ENCODE measurements at regions not wholly inside any gene's neighbourhood (a gene's known extent, or its start where the extent isn't known, plus 50 kb on each side); places are given as distances from the start of the nearest gene placed in this dataset.

DNA sequence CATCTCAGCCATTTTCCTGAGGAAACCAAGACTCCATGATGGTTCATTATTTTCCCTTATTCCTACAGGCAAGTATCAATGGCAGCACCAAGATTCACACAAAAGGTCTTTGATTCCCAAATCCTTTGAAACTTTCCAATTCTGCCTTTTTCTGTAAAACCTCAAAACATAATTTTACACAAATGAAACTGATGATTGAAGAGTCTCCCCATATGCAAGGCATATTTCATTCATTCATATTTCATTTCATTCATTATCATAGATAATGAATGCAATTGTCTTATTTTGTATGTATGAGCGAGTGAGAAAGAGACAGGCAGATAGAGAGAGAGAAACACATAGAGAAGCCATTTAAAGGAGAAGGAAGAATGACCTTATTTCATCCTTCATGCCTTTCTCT is 172.8 kb downstream of the BTG1 start:
- Mint-ChIP-seq H3K27ac (no peak overlapping the region), H3K27me3 (ENCODE audit: insufficient read depth) (no peaks in the 10 kb centered on the region), H3K9me3 (no peaks in the 10 kb centered on the region; the same call in 1 of the 2 replicates), H3K4me1 (ENCODE audit: low read depth) (peaks cover 10% of the 10 kb centered on the region), H3K4me3 (no peak overlapping the region), H3K36me3 (ENCODE audit: low read depth) (no peaks in the 10 kb centered on the region)
- TF ChIP-seq, protein P1, sequence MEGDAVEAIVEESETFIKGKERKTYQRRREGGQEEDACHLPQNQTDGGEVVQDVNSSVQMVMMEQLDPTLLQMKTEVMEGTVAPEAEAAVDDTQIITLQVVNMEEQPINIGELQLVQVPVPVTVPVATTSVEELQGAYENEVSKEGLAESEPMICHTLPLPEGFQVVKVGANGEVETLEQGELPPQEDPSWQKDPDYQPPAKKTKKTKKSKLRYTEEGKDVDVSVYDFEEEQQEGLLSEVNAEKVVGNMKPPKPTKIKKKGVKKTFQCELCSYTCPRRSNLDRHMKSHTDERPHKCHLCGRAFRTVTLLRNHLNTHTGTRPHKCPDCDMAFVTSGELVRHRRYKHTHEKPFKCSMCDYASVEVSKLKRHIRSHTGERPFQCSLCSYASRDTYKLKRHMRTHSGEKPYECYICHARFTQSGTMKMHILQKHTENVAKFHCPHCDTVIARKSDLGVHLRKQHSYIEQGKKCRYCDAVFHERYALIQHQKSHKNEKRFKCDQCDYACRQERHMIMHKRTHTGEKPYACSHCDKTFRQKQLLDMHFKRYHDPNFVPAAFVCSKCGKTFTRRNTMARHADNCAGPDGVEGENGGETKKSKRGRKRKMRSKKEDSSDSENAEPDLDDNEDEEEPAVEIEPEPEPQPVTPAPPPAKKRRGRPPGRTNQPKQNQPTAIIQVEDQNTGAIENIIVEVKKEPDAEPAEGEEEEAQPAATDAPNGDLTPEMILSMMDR (IDR thresholded peaks at IDR 0.05), result no peak
- no peak for DNase-seq

GRCh38 chr12:91968777-91969171 is 176.9 kb downstream of the BTG1 start:
- no peaks in the 10 kb centered on the region for H3K27me3 Mint-ChIP-seq (ENCODE audit: insufficient read depth)
- H3K4me1 Mint-ChIP-seq (ENCODE audit: low read depth), result peaks cover 9% of the 10 kb centered on the region
- no peaks in the 10 kb centered on the region for H3K36me3 Mint-ChIP-seq (ENCODE audit: low read depth)
- no peak overlapping the region for H3K4me3 Mint-ChIP-seq
- DNase-seq, result no peak
- H3K9me3 Mint-ChIP-seq, result no peaks in the 10 kb centered on the region; the same call in 1 of the 2 replicates
- TF ChIP-seq, protein P1 (IDR thresholded peaks at IDR 0.05), result no peak
- no peak overlapping the region for H3K27ac Mint-ChIP-seq

DNA sequence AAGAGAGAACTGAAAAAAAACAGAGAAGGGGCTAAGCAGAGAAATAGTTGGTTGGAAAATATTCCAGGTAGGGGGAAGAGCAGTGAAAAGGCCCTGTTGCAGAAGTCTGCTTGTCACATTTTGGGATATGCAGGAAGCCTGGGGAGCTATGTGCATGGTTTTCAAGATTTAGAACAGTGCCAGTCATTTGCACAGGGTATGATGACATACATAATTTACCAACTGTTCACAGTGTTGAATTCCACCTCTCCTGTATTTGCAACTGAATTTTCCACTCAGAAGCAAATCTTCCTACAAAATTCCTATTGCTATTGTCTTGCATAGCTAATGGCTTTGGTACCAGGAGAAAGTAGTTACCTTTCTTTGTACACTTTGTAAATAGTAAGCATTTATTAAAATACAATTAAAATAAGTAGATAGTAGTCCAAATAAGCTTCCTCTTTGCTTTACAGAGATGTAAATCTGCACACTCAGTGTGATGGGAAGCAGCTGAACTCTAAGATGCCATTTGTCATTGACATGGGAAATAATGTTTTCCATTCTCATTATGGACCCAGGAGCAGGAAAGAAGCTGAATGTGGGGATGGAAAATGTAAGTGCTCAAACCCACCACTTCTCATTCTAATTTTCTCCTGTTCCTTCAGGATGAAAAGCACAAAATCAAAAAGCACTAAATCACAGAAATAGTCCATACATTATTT is 177.4 kb downstream of the BTG1 start:
- DNase-seq, result no peak
- H3K4me1 Mint-ChIP-seq (ENCODE audit: low read depth), result peaks cover 9% of the 10 kb centered on the region
- H3K27ac Mint-ChIP-seq, result no peak overlapping the region
- no peaks in the 10 kb centered on the region for H3K36me3 Mint-ChIP-seq (ENCODE audit: low read depth)
- no peaks in the 10 kb centered on the region; the same call in 1 of the 2 replicates for H3K9me3 Mint-ChIP-seq
- TF ChIP-seq, protein P1 (IDR thresholded peaks at IDR 0.05), result no peak
- H3K4me3 Mint-ChIP-seq, result no peak overlapping the region
- H3K27me3 Mint-ChIP-seq (ENCODE audit: insufficient read depth), result no peaks in the 10 kb centered on the region

- Mint-ChIP-seq H3K9me3 (no peaks in the 10 kb centered on the region; the same call in 1 of the 2 replicates), H3K4me1 (ENCODE audit: low read depth) (peaks cover 9% of the 10 kb centered on the region), H3K27ac (no peak overlapping the region), H3K27me3 (ENCODE audit: insufficient read depth) (no peaks in the 10 kb centered on the region), H3K36me3 (ENCODE audit: low read depth) (no peaks in the 10 kb centered on the region), H3K4me3 (no peak overlapping the region)
- DNase-seq, result no peak
- TF ChIP-seq, protein P1 (IDR thresholded peaks at IDR 0.05), result no peak
These were observed 178.1 kb downstream of the BTG1 start for GRCh38 chr12:91967590-91967989.

DNA sequence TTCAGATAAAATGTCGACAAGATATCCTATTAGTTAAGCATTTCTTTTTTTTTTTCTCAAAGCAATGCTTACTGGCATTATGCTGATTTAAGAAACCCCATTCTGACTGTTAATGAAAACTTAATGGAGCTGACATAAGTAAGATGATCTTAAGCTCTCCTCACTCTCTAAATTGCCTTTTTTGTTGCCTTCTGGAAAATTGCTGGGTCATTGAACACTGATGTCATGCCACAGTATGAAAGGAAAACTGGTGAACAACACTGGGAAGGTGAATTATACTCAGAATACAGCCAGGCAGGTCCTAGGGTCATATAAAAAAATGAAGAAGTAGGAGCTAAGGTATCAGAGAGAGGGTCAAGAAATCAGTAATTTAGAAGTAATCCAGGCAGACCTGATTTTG is 179.9 kb downstream of the BTG1 start:
- no peak for DNase-seq

More for the DNA sequence above, 179.9 kb downstream of the BTG1 start:
- Mint-ChIP-seq H3K9me3 (no peaks in the 10 kb centered on the region), H3K4me1 (ENCODE audit: low read depth) (peaks cover 9% of the 10 kb centered on the region), H3K36me3 (ENCODE audit: low read depth) (no peaks in the 10 kb centered on the region), H3K4me3 (no peak overlapping the region), H3K27me3 (ENCODE audit: insufficient read depth) (no peaks in the 10 kb centered on the region), H3K27ac (no peak overlapping the region)
- TF ChIP-seq, protein P1 (IDR thresholded peaks at IDR 0.05), result no peak

Data from HFFc6 (cell line).